ENCODE measurements at regions not wholly inside any gene's neighbourhood (a gene's known extent, or its start where the extent isn't known, plus 50 kb on each side); places are given as distances from the start of the nearest gene placed in this dataset.

DNA sequence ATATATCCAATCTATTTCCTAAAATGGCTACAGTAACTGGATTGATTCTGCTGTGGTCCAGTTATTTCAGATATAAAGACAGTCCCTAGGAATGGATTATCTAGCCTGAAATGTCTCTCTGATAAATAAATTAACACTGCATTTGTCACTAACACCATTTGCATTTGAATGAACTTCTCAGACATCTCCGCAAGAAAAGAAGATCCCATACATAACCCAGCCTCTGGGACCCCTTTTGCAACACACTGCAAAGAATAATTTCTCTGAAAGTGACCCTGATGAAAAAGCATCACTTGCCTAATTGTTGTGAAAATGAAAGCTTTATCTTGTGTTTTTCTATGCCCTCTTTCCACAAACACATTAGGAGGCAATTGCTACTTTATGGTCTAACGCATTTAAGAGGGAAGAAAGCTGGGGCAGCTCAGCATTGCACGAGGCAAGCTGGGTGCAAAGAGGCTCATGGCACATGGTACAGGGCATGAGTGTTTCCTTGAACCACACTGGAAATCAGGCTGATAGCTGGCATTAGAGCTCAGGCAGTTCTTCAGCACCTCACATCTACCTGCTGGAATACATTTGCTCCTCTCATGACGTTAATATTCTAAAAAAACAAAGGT is 379.9 kb downstream of the IRS2 start:
- TF ChIP-seq, protein P1, sequence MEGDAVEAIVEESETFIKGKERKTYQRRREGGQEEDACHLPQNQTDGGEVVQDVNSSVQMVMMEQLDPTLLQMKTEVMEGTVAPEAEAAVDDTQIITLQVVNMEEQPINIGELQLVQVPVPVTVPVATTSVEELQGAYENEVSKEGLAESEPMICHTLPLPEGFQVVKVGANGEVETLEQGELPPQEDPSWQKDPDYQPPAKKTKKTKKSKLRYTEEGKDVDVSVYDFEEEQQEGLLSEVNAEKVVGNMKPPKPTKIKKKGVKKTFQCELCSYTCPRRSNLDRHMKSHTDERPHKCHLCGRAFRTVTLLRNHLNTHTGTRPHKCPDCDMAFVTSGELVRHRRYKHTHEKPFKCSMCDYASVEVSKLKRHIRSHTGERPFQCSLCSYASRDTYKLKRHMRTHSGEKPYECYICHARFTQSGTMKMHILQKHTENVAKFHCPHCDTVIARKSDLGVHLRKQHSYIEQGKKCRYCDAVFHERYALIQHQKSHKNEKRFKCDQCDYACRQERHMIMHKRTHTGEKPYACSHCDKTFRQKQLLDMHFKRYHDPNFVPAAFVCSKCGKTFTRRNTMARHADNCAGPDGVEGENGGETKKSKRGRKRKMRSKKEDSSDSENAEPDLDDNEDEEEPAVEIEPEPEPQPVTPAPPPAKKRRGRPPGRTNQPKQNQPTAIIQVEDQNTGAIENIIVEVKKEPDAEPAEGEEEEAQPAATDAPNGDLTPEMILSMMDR (IDR thresholded peaks at IDR 0.05): no peak
- no peak for TF ChIP-seq POLR2A (IDR thresholded peaks at IDR 0.05)
